Tibial artery (tissue), 4 donors: ENCODE measurements at regions not wholly inside any gene's neighbourhood (a gene's known extent, or its start where the extent isn't known, plus 50 kb on each side); places are given as distances from the start of the nearest gene placed in this dataset.
A peak's percentile ranks its signal among the peaks of the same experiment; 100 is the strongest.

ENCODE experiments used
- DNase-seq, 2 donors: peaks; one replicate each; pipeline ENCODE4 v3.0.0-alpha.2; 2019
- H3K27ac ChIP-seq, 2 donors: fragments of 200-600 bp; sonication (generic) in 1 of 2; 1 replicate in 1 of 2; 2 replicates in 1 of 2; pipeline ENCODE4 v1.5.1; 2018 to 2019; ENCODE audit warnings: mild to moderate bottlenecking in 1 of 2
- H3K27me3 ChIP-seq, 2 donors: fragments of 200-600 bp; sonication (generic) in 1 of 2; one replicate each; pipeline versions ENCODE4 v1.5.1 to v1.6.0; 2016 to 2019
- H3K36me3 ChIP-seq, 3 donors: fragments of 200-600 bp; sonication (generic) in 2 of 3; one replicate each; pipeline ENCODE4 v1.5.1; 2016 to 2019; ENCODE audit warnings: mild to moderate bottlenecking in 2 of 3
- H3K4me1 ChIP-seq, 4 donors: fragments of 200-600 bp; sonication (generic) in 2 of 4; 1 replicate in 3 of 4; 2 replicates in 1 of 4; pipeline ENCODE4 v1.5.1; 2016 to 2019
- H3K4me3 ChIP-seq, 2 donors: fragments of 200-600 bp; sonication (generic) in 1 of 2; 1 replicate in 1 of 2; 2 replicates in 1 of 2; pipeline ENCODE4 v1.5.1; 2018 to 2019; ENCODE audit warnings: mild to moderate bottlenecking in 2 of 2
- H3K9me3 ChIP-seq, 3 donors: fragments of 200-600 bp; sonication (generic) in 1 of 3; one replicate each; pipeline ENCODE4 v1.5.1; 2016 to 2019
- intact Hi-C: fragments of 100-400 bp; cut with DNase I; formaldehyde crosslinking; loops from one replicate; pipeline ENCODE4 v1.15.0; 2023; ENCODE audit warnings: low total_unique reads
- TF ChIP-seq, protein P1 (sequence below), 2 experiments: fragments of 200-600 bp in 1 of 2; fragments of 450-650 bp in 1 of 2; IDR thresholded peaks; one replicate each; pipeline ENCODE4 v1.5.1; 2017 to 2019; ENCODE audit warnings: antibody characterized with exemption in 2 of 2, mild to moderate bottlenecking in 1 of 2, moderate library complexity in 1 of 2

- H3K27ac ChIP-seq, result no peak overlapping the region
- H3K9me3 ChIP-seq, result no peaks in the 10 kb centered on the region
- intact Hi-C loops, result no loop called here
- H3K4me1 ChIP-seq, result peaks cover 0 to 24% (median 22%) of the 10 kb centered on the region in 4 donors
- TF ChIP-seq, protein P1, sequence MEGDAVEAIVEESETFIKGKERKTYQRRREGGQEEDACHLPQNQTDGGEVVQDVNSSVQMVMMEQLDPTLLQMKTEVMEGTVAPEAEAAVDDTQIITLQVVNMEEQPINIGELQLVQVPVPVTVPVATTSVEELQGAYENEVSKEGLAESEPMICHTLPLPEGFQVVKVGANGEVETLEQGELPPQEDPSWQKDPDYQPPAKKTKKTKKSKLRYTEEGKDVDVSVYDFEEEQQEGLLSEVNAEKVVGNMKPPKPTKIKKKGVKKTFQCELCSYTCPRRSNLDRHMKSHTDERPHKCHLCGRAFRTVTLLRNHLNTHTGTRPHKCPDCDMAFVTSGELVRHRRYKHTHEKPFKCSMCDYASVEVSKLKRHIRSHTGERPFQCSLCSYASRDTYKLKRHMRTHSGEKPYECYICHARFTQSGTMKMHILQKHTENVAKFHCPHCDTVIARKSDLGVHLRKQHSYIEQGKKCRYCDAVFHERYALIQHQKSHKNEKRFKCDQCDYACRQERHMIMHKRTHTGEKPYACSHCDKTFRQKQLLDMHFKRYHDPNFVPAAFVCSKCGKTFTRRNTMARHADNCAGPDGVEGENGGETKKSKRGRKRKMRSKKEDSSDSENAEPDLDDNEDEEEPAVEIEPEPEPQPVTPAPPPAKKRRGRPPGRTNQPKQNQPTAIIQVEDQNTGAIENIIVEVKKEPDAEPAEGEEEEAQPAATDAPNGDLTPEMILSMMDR (IDR thresholded peaks at IDR 0.05), result no peak
- no peak overlapping the region for H3K4me3 ChIP-seq
- H3K27me3 ChIP-seq, result peaks cover 3 to 63% of the 10 kb centered on the region in 2 donors
- H3K36me3 ChIP-seq, result peaks cover 50 to 68% (median 65%) of the 10 kb centered on the region in 3 donors
- peak in 1 of 2 donors; percentile 51 for DNase-seq
Measured at GRCh38 chr17:64785011-64785421, 122.9 kb upstream of the SMURF2 start.

GRCh38 chr17:64784353-64785010 is 122.4 kb upstream of the SMURF2 start:
- intact Hi-C loops, result no loop called here
- TF ChIP-seq, protein P1 (IDR thresholded peaks at IDR 0.05), result no peak
- peak in 1 of 2 donors; percentile 47 for DNase-seq
- Histone ChIP-seq H3K4me3 (no peak overlapping the region), H3K9me3 (no peaks in the 10 kb centered on the region), H3K27ac (no peak overlapping the region), H3K27me3 (peaks cover 3 to 69% of the 10 kb centered on the region in 2 donors), H3K4me1 (peaks cover 0 to 29% (median 28%) of the 10 kb centered on the region in 4 donors), H3K36me3 (peaks cover 50 to 66% (median 65%) of the 10 kb centered on the region in 3 donors)

DNA sequence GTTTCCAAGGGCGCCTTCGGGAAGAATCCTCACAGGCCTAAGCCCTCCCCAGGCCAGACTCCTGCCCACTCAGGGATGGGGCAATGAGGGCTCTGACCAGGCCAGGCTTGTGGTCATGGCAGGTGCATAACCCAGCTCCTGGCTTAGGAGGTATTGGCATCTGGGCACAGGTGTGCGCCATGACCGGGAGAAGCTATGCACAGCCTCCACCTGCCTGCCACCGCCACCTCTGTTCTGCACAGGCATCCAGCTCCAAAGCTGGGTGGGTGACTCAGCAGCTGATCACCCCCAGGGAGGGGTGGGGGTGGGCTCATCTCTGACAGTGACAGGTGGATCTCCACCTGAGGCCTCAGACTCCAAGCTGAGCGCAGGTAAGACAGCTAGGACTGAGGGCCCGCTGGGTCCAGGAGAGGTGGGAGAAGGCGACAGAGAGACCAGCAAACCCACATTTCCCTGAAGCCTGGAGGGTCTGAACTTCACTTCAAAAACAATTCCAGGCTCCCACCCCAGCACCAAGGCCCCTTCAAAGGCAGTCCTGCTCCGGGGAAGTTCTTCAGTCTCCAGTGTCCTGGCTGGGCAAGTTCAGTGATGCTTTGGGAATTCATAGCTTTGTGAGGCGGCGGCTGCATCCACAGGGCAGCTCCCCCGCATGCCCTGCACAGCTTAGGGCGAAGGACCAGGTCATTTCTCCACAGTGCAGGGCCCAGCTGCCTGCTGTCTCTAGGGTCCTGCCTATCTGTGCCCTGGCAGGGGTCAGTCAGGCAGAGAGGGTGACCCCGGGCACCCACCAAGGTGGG is 121.6 kb upstream of the SMURF2 start:
- DNase-seq, result peak in 1 of 2 donors; percentile 51
- Histone ChIP-seq H3K36me3 (peaks cover 50 to 59% (median 59%) of the 10 kb centered on the region in 3 donors), H3K27ac (no peak overlapping the region), H3K9me3 (no peaks in the 10 kb centered on the region), H3K27me3 (peaks cover 3 to 74% of the 10 kb centered on the region in 2 donors), H3K4me1 (peaks cover 0 to 37% (median 34%) of the 10 kb centered on the region in 4 donors), H3K4me3 (no peak overlapping the region)
- TF ChIP-seq, protein P1 (IDR thresholded peaks at IDR 0.05), result no peak
- intact Hi-C loops, result no loop called here

- Histone ChIP-seq H3K4me3 (no peak overlapping the region), H3K27me3 (peaks cover 3 to 79% of the 10 kb centered on the region in 2 donors), H3K4me1 (peaks cover 0 to 44% (median 41%) of the 10 kb centered on the region in 4 donors), H3K9me3 (no peaks in the 10 kb centered on the region), H3K27ac (no peak overlapping the region), H3K36me3 (peaks cover 50 to 52% (median 52%) of the 10 kb centered on the region in 3 donors)
- TF ChIP-seq, protein P1 (IDR thresholded peaks at IDR 0.05), result no peak
- DNase-seq, result peak in 1 of 2 donors; percentile 50
- intact Hi-C loops, result no loop called here
Measured at GRCh38 chr17:64783031-64783461, 120.9 kb upstream of the SMURF2 start.

- H3K36me3 ChIP-seq, result peaks cover 41 to 42% (median 42%) of the 10 kb centered on the region in 3 donors
- TF ChIP-seq, protein P1 (IDR thresholded peaks at IDR 0.05), result no peak
- peak overlapping the region in 1 of 2 donors; percentile 51 for H3K4me3 ChIP-seq
- intact Hi-C loops, result no loop called here
- H3K4me1 ChIP-seq, result peaks cover 0 to 54% (median 52%) of the 10 kb centered on the region in 4 donors
- peaks cover 3 to 83% of the 10 kb centered on the region in 2 donors for H3K27me3 ChIP-seq
- no peaks in the 10 kb centered on the region for H3K9me3 ChIP-seq
- peak in 1 of 2 donors; percentile 65 for DNase-seq
- H3K27ac ChIP-seq, result no peak overlapping the region
Measured at GRCh38 chr17:64781810-64782555, 119.9 kb upstream of the SMURF2 start.
